SK-N-SH treated with all-trans-retinoic acid at 6 μM for 48 hours (cell line): ENCODE measurements at regions not wholly inside any gene's neighbourhood (a gene's known extent, or its start where the extent isn't known, plus 50 kb on each side); places are given as distances from the start of the nearest gene placed in this dataset.

Experiments used
- ATAC-seq: fragments of 200-7000 bp; cut with Tn5 transposase; 3 replicates; pipeline ENCODE4 v1.9.1; 2020; ENCODE audit warnings: mild to moderate bottlenecking, moderate library complexity
- ARNTL ChIP-seq: fragments of 450-650 bp; formaldehyde crosslinking; IDR thresholded peaks from 2 replicates; pipeline ENCODE4 v1.5.0; 2020; ENCODE audit warnings: low read depth, mild to moderate bottlenecking, moderate library complexity, borderline replicate concordance
- BACH2 ChIP-seq: fragments of 250-450 bp; sonication (Bioruptor Pico); IDR thresholded peaks from 2 replicates; pipeline ENCODE4 v1.9.0; 2021; ENCODE audit warnings: mild to moderate bottlenecking, borderline replicate concordance
- CSDC2 ChIP-seq: fragments of 250-450 bp; sonication (Bioruptor Pico); IDR thresholded peaks from 2 replicates; pipeline ENCODE4 v1.5.0; 2020; ENCODE audit warnings: mild to moderate bottlenecking, moderate library complexity
- GLIS3 ChIP-seq: fragments of 250-450 bp; sonication (Bioruptor Pico); IDR thresholded peaks from 2 replicates; pipeline ENCODE4 v1.5.0; 2020; ENCODE audit warnings: mild to moderate bottlenecking, moderate library complexity
- ISL1 ChIP-seq: fragments of 250-450 bp; sonication (Bioruptor Pico); IDR thresholded peaks from 2 replicates; pipeline ENCODE4 v2.1.2; 2022; ENCODE audit warnings: mild to moderate bottlenecking, moderate library complexity
- OSR1 ChIP-seq: fragments of 250-450 bp; sonication (Bioruptor Pico); IDR thresholded peaks from 2 replicates; pipeline ENCODE4 v1.8.0; 2022; ENCODE audit warnings: moderate library complexity, mild to moderate bottlenecking, inconsistent platforms
- PPARA ChIP-seq: fragments of 250-450 bp; sonication (Bioruptor Pico); IDR thresholded peaks from 2 replicates; pipeline ENCODE4 v1.5.0; 2020; ENCODE audit warnings: mild to moderate bottlenecking, borderline replicate concordance
- RARB ChIP-seq: fragments of 250-450 bp; sonication (Bioruptor Pico); IDR thresholded peaks from 2 replicates; pipeline ENCODE4 v1.8.0; 2021; ENCODE audit warnings: mild to moderate bottlenecking, moderate library complexity
- SNAI2 ChIP-seq: fragments of 250-450 bp; sonication (Bioruptor Pico); IDR thresholded peaks from 2 replicates; pipeline ENCODE4 v1.5.0; 2020; ENCODE audit warnings: mild to moderate bottlenecking, moderate library complexity
- TCF4 ChIP-seq: fragments of 250-450 bp; sonication (Bioruptor Pico); IDR thresholded peaks from 2 replicates; pipeline ENCODE4 v1.8.0; 2021; ENCODE audit warnings: mild to moderate bottlenecking, moderate library complexity, borderline replicate concordance
- TOX ChIP-seq: fragments of 250-450 bp; sonication (Bioruptor Pico); IDR thresholded peaks from 2 replicates; pipeline ENCODE4 v1.8.0; 2021; ENCODE audit warnings: mild to moderate bottlenecking, moderate library complexity, borderline replicate concordance
- ZFP3 ChIP-seq: fragments of 250-450 bp; sonication (Bioruptor Pico); IDR thresholded peaks from 2 replicates; pipeline ENCODE4 v1.5.0; 2020; ENCODE audit warnings: mild to moderate bottlenecking, moderate library complexity
- ZFP30 ChIP-seq: fragments of 450-650 bp; formaldehyde crosslinking; IDR thresholded peaks from 2 replicates; pipeline ENCODE4 v1.5.0; 2022; ENCODE audit warnings: mild to moderate bottlenecking, moderate library complexity
- ZNF70 ChIP-seq: fragments of 450-650 bp; formaldehyde crosslinking; IDR thresholded peaks from 2 replicates; pipeline ENCODE4 v1.5.0; 2020; ENCODE audit warnings: mild to moderate bottlenecking, moderate library complexity
- TF ChIP-seq, protein P1 (sequence below): fragments of 250-450 bp; sonication (Bioruptor Pico); IDR thresholded peaks from 2 replicates; pipeline ENCODE4 v1.5.1; 2020; ENCODE audit warnings: low read depth, mild to moderate bottlenecking, moderate library complexity
- TF ChIP-seq, protein P2 (sequence below): fragments of 250-450 bp; sonication (Bioruptor Pico); IDR thresholded peaks from 2 replicates; pipeline ENCODE4 v1.8.0; 2020; ENCODE audit warnings: mild to moderate bottlenecking, moderate library complexity, borderline replicate concordance
- TF ChIP-seq, protein P3 (sequence below): fragments of 250-450 bp; sonication (Bioruptor Pico); IDR thresholded peaks from 2 replicates; pipeline ENCODE4 v1.5.0; 2020; ENCODE audit warnings: mild to moderate bottlenecking, moderate library complexity
- TF ChIP-seq, protein P4 (sequence below): fragments of 250-450 bp; sonication (Bioruptor Pico); IDR thresholded peaks from 2 replicates; pipeline ENCODE4 v1.5.1; 2021; ENCODE audit warnings: mild to moderate bottlenecking, moderate library complexity

DNA sequence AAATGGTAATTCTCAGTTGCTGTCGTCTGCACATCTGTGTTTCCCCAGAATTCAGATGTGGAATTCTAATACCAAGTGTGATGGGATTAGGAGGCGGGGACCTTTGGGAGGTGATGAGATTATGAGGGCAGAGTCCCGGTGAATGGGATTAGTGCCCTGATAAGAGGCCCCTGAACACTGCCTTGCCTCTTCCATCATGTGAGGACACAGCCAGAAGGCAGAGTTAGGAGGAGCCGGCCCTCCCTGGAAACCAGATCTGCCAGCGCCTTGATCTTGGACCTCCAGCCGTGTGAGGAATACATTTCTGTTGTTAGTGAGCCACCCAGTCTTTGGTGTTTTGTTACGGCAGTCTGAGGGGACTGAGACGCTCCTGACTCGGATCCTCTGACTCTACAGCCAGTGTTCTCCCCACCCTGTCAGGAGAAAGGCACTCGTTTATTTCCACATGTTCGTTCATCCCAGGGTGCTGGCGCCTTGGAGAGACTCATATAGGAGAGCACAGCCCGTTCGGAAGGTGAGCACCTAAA lies 395.0 kb downstream of the ZNF516 start:
- TF ChIP-seq, protein P1, sequence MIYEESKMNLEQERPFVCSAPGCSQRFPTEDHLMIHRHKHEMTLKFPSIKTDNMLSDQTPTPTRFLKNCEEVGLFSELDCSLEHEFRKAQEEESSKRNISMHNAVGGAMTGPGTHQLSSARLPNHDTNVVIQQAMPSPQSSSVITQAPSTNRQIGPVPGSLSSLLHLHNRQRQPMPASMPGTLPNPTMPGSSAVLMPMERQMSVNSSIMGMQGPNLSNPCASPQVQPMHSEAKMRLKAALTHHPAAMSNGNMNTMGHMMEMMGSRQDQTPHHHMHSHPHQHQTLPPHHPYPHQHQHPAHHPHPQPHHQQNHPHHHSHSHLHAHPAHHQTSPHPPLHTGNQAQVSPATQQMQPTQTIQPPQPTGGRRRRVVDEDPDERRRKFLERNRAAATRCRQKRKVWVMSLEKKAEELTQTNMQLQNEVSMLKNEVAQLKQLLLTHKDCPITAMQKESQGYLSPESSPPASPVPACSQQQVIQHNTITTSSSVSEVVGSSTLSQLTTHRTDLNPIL (CRISPR knock-in tag): no peak
- TF ChIP-seq GLIS3 (CRISPR knock-in tag) (no peak), ZNF70 (CRISPR knock-in tag) (no peak)
- TF ChIP-seq, protein P2, sequence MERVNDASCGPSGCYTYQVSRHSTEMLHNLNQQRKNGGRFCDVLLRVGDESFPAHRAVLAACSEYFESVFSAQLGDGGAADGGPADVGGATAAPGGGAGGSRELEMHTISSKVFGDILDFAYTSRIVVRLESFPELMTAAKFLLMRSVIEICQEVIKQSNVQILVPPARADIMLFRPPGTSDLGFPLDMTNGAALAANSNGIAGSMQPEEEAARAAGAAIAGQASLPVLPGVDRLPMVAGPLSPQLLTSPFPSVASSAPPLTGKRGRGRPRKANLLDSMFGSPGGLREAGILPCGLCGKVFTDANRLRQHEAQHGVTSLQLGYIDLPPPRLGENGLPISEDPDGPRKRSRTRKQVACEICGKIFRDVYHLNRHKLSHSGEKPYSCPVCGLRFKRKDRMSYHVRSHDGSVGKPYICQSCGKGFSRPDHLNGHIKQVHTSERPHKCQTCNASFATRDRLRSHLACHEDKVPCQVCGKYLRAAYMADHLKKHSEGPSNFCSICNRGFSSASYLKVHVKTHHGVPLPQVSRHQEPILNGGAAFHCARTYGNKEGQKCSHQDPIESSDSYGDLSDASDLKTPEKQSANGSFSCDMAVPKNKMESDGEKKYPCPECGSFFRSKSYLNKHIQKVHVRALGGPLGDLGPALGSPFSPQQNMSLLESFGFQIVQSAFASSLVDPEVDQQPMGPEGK: no peak
- TF ChIP-seq, all 23 proteins: peak for 0
- no peak for ATAC-seq

DNA sequence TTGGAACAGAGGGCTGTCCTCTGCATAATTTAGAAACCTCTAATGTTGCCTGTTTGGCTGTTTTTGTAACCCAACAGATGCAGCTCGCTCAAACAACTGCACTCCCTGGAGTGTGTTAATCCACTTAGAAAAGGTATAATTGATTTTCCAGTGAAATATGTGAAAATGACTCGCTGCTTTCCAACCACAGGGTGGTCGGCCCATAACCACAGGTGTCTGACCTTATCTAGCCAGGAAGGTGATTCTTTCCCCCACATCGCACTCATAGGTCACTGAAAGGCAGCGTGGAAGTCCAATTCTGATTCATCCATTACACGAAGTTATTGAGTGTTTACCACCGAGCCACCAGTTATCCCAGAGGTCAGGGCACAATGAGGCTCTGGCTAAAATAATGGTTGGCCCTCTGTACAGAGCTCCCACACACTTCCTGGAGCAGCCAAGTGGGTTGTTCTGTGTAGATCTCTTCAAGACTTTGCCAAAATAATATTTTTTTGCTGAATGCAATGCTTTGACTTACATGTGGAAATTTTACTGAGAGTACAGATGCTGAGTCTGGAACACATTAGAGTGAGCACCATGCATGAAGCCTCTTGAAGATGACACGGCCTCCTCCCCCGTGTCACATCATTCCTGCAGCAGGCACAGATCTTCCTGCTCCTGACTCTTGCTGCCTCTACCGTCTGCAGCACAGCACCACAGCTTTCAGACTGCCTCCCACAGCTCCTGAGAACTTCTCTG lies 396.2 kb downstream of the ZNF516 start:
- TF ChIP-seq, protein P3, sequence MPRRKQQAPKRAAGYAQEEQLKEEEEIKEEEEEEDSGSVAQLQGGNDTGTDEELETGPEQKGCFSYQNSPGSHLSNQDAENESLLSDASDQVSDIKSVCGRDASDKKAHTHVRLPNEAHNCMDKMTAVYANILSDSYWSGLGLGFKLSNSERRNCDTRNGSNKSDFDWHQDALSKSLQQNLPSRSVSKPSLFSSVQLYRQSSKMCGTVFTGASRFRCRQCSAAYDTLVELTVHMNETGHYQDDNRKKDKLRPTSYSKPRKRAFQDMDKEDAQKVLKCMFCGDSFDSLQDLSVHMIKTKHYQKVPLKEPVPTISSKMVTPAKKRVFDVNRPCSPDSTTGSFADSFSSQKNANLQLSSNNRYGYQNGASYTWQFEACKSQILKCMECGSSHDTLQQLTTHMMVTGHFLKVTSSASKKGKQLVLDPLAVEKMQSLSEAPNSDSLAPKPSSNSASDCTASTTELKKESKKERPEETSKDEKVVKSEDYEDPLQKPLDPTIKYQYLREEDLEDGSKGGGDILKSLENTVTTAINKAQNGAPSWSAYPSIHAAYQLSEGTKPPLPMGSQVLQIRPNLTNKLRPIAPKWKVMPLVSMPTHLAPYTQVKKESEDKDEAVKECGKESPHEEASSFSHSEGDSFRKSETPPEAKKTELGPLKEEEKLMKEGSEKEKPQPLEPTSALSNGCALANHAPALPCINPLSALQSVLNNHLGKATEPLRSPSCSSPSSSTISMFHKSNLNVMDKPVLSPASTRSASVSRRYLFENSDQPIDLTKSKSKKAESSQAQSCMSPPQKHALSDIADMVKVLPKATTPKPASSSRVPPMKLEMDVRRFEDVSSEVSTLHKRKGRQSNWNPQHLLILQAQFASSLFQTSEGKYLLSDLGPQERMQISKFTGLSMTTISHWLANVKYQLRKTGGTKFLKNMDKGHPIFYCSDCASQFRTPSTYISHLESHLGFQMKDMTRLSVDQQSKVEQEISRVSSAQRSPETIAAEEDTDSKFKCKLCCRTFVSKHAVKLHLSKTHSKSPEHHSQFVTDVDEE (CRISPR knock-in tag): no peak
- ATAC-seq: no peak

DNA sequence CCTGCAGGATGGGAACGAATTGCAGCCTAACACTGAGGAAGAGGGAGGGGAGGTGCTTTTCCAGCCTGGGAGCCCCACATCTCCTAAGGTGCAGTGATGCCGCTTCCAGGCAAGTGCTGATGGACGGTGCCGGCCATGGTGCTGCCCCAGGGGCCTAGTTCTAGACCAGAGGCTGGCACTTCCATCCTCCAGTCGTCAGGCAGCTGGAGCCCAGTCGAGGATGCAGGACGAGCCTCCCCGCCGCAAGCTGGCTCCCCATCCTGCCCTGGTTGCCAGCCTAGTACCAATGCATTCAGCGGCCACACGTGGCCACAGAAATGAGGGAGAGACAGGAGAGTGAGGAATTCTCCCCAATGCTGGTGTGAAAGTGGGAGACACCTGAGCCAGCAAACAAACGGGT lies 413.5 kb downstream of the ZNF516 start:
- ATAC-seq: no peak
- no peak for TF ChIP-seq TCF4 (CRISPR knock-in tag)
- no peak for TF ChIP-seq RARB

DNA sequence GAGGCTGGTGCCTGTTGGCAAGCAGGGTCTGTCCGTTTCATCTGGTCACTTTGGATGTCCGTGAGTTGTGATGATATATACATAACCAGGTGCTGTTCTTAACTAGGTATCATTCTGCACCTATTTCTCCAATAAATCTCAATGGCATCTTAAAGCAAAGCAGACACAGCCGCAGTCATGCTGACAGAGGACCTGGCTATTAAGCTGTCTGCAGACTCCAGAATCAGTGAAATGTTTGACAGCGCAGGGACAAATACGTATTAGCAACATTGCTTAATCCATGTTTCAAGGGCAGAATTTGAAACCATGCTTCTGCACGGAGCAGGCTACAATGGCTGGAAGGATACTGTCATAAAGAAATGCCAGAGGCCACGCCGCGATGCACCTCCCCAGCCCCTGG lies 414.6 kb downstream of the ZNF516 start:
- TF ChIP-seq, protein P1 (CRISPR knock-in tag): no peak
- TF ChIP-seq, protein P4, sequence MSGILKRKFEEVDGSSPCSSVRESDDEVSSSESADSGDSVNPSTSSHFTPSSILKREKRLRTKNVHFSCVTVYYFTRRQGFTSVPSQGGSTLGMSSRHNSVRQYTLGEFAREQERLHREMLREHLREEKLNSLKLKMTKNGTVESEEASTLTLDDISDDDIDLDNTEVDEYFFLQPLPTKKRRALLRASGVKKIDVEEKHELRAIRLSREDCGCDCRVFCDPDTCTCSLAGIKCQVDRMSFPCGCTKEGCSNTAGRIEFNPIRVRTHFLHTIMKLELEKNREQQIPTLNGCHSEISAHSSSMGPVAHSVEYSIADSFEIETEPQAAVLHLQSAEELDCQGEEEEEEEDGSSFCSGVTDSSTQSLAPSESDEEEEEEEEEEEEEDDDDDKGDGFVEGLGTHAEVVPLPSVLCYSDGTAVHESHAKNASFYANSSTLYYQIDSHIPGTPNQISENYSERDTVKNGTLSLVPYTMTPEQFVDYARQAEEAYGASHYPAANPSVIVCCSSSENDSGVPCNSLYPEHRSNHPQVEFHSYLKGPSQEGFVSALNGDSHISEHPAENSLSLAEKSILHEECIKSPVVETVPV (CRISPR knock-in tag): no peak
- TF ChIP-seq, protein P2: no peak
- TF ChIP-seq GLIS3 (CRISPR knock-in tag) (no peak), TOX (no peak), RARB (no peak), PPARA (CRISPR knock-in tag) (no peak)
- no peak for ATAC-seq

DNA sequence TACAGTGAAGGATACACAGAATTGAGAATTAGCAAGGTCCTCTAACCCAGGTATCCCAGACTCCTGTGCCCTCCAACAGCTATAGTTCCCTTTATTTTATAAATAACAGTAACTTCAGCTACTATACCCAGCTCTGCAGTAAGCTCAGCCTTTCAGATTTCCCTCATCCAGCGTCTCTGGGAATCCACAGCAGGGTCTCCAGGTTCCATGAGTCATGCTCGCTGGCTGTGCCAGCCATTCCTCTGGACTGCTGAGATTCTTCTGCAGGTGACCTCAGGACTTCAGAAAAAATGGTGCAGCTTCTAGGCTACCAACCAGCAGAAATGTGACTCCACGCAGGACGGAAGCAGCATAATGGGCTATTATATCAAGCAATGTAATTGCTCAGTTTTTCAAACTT lies 419.3 kb downstream of the ZNF516 start:
- no peak for ATAC-seq
- TF ChIP-seq TOX: no peak
- no peak for TF ChIP-seq BACH2 (CRISPR knock-in tag)
- TF ChIP-seq ZFP30 (CRISPR knock-in tag): no peak
- TF ChIP-seq PPARA (CRISPR knock-in tag): no peak
- TF ChIP-seq, protein P3 (CRISPR knock-in tag): no peak
- no peak for TF ChIP-seq GLIS3 (CRISPR knock-in tag)
- TF ChIP-seq ARNTL (CRISPR knock-in tag): no peak
- no peak for TF ChIP-seq SNAI2 (CRISPR knock-in tag)
- no peak for TF ChIP-seq ZNF70 (CRISPR knock-in tag)
- TF ChIP-seq ZFP3 (CRISPR knock-in tag): no peak
- no peak for TF ChIP-seq OSR1 (CRISPR knock-in tag)
- TF ChIP-seq TCF4 (CRISPR knock-in tag): no peak
- no peak for TF ChIP-seq CSDC2 (CRISPR knock-in tag)
- no peak for TF ChIP-seq ISL1 (CRISPR knock-in tag)
